Left lung (tissue), 4 donors: ENCODE measurements at regions not wholly inside any gene's neighbourhood (a gene's known extent, or its start where the extent isn't known, plus 50 kb on each side); places are given as distances from the start of the nearest gene placed in this dataset.
A peak's percentile ranks its signal among the peaks of the same experiment; 100 is the strongest.
"Not testable (repeated sequence)": the region's sequence is repeated elsewhere in the genome, so short reads cannot be mapped to it uniquely, and the experiment has no call there.

Experiments
- ATAC-seq: fragments of 200-7000 bp; cut with Tn5 transposase; one replicate; pipeline ENCODE4 v1.9.1; 2020; ENCODE audit warnings: moderate library complexity
- DNase-seq, 4 donors: peaks; one replicate each; pipeline ENCODE4 v3.0.0-alpha.2; 2013 to 2020
- H3K27ac ChIP-seq, 2 donors: fragments of 200-600 bp; sonication (generic) in 1 of 2; one replicate each; pipeline versions ENCODE4 v1.5.0 to v1.8.0; 2020 to 2021
- H3K27me3 ChIP-seq, 2 donors: fragments of 200-600 bp; sonication (generic) in 1 of 2; one replicate each; pipeline versions ENCODE4 v1.5.0 to v1.8.0; 2020 to 2021
- H3K36me3 ChIP-seq, 2 donors: fragments of 200-600 bp; sonication (generic) in 1 of 2; one replicate each; pipeline versions ENCODE4 v1.5.0 to v1.8.0; 2020 to 2021
- H3K4me1 ChIP-seq, 2 donors: fragments of 200-600 bp; one replicate each; pipeline ENCODE4 v1.8.0; 2021
- H3K4me3 ChIP-seq, 2 donors: fragments of 200-600 bp; sonication (generic) in 1 of 2; one replicate each; pipeline versions ENCODE4 v1.5.0 to v1.8.0; 2020 to 2021; ENCODE audit warnings: mild to moderate bottlenecking in 1 of 2
- H3K9me3 ChIP-seq, 2 donors: fragments of 200-600 bp; sonication (generic) in 1 of 2; one replicate each; pipeline versions ENCODE4 v1.5.0 to v1.8.0; 2020 to 2021
- intact Hi-C, 2 donors: fragments of 100-400 bp; cut with DNase I; formaldehyde crosslinking; loops; one replicate each; pipeline versions ENCODE4 v1.11.2 to v1.14.2; 2022
- TF ChIP-seq, protein P1 (sequence below), 2 donors: fragments of 200-600 bp; sonication (generic) in 1 of 2; IDR thresholded peaks; one replicate each; pipeline versions ENCODE4 v1.5.0 to v1.8.0; 2021; ENCODE audit warnings: antibody characterized with exemption in 2 of 2
- donor health status: DM: no; HTN: yes; CAD: no.
- donor health status: DM: no; HTN: no; CAD: no.

GRCh38 chr15:87675271-87675670 is 581.3 kb downstream of the NTRK3 start:
- DNase-seq (no peak), ATAC-seq (no peak)
- no peaks in the 10 kb centered on the region for H3K36me3 ChIP-seq
- no peaks in the 10 kb centered on the region for H3K9me3 ChIP-seq
- H3K27ac ChIP-seq: no peak overlapping the region
- TF ChIP-seq, protein P1, sequence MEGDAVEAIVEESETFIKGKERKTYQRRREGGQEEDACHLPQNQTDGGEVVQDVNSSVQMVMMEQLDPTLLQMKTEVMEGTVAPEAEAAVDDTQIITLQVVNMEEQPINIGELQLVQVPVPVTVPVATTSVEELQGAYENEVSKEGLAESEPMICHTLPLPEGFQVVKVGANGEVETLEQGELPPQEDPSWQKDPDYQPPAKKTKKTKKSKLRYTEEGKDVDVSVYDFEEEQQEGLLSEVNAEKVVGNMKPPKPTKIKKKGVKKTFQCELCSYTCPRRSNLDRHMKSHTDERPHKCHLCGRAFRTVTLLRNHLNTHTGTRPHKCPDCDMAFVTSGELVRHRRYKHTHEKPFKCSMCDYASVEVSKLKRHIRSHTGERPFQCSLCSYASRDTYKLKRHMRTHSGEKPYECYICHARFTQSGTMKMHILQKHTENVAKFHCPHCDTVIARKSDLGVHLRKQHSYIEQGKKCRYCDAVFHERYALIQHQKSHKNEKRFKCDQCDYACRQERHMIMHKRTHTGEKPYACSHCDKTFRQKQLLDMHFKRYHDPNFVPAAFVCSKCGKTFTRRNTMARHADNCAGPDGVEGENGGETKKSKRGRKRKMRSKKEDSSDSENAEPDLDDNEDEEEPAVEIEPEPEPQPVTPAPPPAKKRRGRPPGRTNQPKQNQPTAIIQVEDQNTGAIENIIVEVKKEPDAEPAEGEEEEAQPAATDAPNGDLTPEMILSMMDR (IDR thresholded peaks at IDR 0.05): no peak
- no peaks in the 10 kb centered on the region for H3K4me1 ChIP-seq
- H3K27me3 ChIP-seq: no peaks in the 10 kb centered on the region
- intact Hi-C loops: no loop called here
- H3K4me3 ChIP-seq: no peak overlapping the region

GRCh38 chr15:87672309-87673288 is 583.9 kb downstream of the NTRK3 start:
- H3K9me3 ChIP-seq: peaks cover 0 to 11% of the 10 kb centered on the region in 2 donors
- H3K36me3 ChIP-seq: no peaks in the 10 kb centered on the region
- H3K4me1 ChIP-seq: no peaks in the 10 kb centered on the region
- ATAC-seq (peak; percentile 30), DNase-seq (peak in 1 of 4 donors; percentile 13)
- no peak overlapping the region for H3K27ac ChIP-seq
- TF ChIP-seq, protein P1 (IDR thresholded peaks at IDR 0.05): peak; percentile 38 to 49
- H3K4me3 ChIP-seq: no peak overlapping the region
- intact Hi-C loops: no loop called here
- H3K27me3 ChIP-seq: no peaks in the 10 kb centered on the region

DNA sequence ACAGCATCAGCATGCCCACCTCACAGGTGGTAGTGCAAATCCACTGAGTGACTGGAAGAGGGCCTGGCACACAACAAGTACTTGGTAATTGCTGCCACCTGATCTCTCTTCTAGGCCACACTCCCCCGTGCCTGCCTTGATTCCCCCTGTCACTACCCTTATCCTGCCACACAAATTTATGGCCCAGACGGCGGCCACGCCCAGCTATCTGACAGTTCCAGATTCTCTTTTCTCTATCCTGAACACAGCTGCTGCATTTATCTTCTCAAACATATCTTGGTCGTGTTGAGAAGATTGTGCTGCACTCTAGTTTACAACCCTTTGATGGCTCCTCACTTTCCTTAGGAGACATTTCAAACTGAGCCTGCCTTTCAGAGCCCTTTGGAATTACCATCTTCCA is 585.2 kb downstream of the NTRK3 start:
- DNase-seq: no peak
- Histone ChIP-seq H3K36me3 (no peaks in the 10 kb centered on the region), H3K9me3 (peaks cover 0 to 21% of the 10 kb centered on the region in 2 donors), H3K4me1 (no peaks in the 10 kb centered on the region), H3K27ac (no peak overlapping the region), H3K27me3 (no peaks in the 10 kb centered on the region), H3K4me3 (no peak overlapping the region)
- intact Hi-C loops: no loop called here
- TF ChIP-seq, protein P1 (IDR thresholded peaks at IDR 0.05): no peak
- no peak for ATAC-seq

- no peaks in the 10 kb centered on the region for H3K4me1 ChIP-seq
- H3K4me3 ChIP-seq: no peak overlapping the region
- H3K9me3 ChIP-seq: peaks cover 0 to 21% of the 10 kb centered on the region in 2 donors
- DNase-seq: no peak
- TF ChIP-seq, protein P1 (IDR thresholded peaks at IDR 0.05): no peak
- no peaks in the 10 kb centered on the region for H3K36me3 ChIP-seq
- intact Hi-C loops: no loop called here
- H3K27me3 ChIP-seq: no peaks in the 10 kb centered on the region
- no peak overlapping the region for H3K27ac ChIP-seq
- no peak for ATAC-seq
These were observed 586.7 kb downstream of the NTRK3 start for GRCh38 chr15:87669846-87670245.

DNA sequence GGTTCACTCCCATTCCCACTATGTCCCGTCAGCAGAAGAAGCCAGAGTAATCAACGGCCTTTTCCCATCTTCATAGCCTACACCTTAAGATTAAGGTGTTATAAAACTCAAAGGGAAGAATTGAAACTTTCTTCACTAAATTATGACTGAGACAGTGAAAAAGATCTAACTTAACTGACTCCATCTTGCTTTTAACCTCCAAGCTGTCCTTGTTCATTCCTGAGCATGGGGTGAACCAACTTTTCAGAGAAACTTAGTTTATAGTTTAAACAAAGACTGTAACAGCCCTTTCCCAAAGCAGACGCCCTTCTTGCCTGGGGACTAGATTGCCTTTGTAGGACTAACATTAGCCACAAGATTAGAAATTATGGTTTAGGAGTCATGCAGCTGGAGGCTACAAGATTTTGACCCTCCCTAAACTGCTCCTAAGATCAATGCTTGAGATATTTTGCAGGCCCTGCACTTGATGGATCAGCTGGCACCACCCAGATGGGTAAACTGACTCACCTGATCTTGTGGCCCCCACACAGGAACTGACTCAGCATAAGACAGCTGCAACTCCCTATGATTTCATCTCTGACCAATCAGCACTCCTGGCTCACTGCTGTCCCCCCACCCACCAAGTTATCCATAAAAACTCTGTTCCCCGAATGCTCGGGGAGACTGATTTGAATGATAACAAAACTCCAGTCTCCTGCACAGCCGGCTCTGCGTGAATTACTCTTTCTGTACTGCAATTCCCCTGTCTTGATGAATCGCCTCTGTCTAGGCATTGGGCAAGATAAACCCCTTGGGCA is 587.6 kb downstream of the NTRK3 start:
- H3K27ac ChIP-seq, H3K4me1 ChIP-seq, intact Hi-C loops, ATAC-seq, H3K4me3 ChIP-seq, H3K27me3 ChIP-seq, H3K36me3 ChIP-seq, DNase-seq: not testable (repeated sequence)
- H3K9me3 ChIP-seq: peaks cover 0 to 21% of the 10 kb centered on the region in 2 donors
